ENCODE measurements at regions not wholly inside any gene's neighbourhood (a gene's known extent, or its start where the extent isn't known, plus 50 kb on each side); places are given as distances from the start of the nearest gene placed in this dataset.

GRCh38 chrY:7979770-7980169 is 1068.2 kb upstream of the AMELY start:
- Histone ChIP-seq H3K9me3 (no peaks in the 10 kb centered on the region), H3K27ac (no peak overlapping the region), H3K4me3 (no peak overlapping the region), H3K4me1 (no peaks in the 10 kb centered on the region), H3K36me3 (no peaks in the 10 kb centered on the region), H3K27me3 (no peaks in the 10 kb centered on the region)
- TF ChIP-seq, protein P1, sequence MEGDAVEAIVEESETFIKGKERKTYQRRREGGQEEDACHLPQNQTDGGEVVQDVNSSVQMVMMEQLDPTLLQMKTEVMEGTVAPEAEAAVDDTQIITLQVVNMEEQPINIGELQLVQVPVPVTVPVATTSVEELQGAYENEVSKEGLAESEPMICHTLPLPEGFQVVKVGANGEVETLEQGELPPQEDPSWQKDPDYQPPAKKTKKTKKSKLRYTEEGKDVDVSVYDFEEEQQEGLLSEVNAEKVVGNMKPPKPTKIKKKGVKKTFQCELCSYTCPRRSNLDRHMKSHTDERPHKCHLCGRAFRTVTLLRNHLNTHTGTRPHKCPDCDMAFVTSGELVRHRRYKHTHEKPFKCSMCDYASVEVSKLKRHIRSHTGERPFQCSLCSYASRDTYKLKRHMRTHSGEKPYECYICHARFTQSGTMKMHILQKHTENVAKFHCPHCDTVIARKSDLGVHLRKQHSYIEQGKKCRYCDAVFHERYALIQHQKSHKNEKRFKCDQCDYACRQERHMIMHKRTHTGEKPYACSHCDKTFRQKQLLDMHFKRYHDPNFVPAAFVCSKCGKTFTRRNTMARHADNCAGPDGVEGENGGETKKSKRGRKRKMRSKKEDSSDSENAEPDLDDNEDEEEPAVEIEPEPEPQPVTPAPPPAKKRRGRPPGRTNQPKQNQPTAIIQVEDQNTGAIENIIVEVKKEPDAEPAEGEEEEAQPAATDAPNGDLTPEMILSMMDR (IDR thresholded peaks at IDR 0.05) = no peak
- DNase-seq (ENCODE audit: low spot score in 2 of 2) = no peak
- intact Hi-C loops (cut with DNase I; ENCODE audit: low total_unique reads) = no loop called here

DNA sequence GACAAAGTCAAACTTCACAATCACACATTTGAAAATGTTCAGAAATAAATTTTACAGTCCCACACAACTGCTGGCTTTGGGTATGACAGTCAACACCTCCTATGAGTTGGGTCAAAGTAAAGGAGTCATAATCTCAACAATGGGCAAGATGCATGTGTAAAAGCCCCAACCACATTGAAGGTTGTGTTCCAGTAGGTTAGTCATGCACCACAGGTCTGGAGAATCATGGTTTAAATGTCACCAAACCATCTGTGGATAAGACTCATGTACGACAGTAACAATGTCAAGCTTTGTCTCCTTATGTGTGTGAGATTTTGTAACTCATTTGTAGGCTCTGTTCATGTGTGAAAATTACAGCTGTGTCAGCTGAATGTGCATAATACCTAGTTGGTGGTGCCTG is 1065.7 kb upstream of the AMELY start:
- TF ChIP-seq POLR2A (IDR thresholded peaks at IDR 0.05) (no peak), POLR2AphosphoS5 (IDR thresholded peaks at IDR 0.05) (no peak)
- TF ChIP-seq, protein P1 (IDR thresholded peaks at IDR 0.05) = no peak
- Histone ChIP-seq H3K4me1 (no peaks in the 10 kb centered on the region), H3K27me3 (no peaks in the 10 kb centered on the region), H3K36me3 (no peaks in the 10 kb centered on the region), H3K9me3 (no peaks in the 10 kb centered on the region), H3K4me3 (no peak overlapping the region), H3K27ac (no peak overlapping the region)
- no peak for DNase-seq (ENCODE audit: low spot score in 2 of 2)
- intact Hi-C loops (cut with DNase I; ENCODE audit: low total_unique reads) = no loop called here

DNA sequence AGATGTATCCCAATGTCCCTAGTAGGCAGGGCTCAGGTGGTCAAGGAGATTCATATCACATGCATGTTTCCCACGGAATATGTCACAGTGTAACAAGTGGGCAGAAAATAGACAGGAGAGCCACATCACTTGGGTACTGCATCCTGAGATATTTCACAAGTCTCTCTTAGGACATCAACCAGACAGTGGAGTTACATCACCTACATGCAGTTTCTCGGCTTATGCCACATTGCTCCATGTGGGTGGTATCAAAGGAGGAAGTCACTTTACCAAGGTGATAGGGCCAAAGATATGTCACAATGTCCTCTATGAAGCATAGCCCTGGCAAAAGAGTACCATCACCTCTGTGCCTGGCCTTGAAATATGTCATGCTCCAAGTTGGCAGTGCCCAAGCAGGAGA is 1056.7 kb upstream of the AMELY start:
- H3K4me1 ChIP-seq = no peaks in the 10 kb centered on the region
- no peak overlapping the region for H3K27ac ChIP-seq
- intact Hi-C loops (cut with DNase I; ENCODE audit: low total_unique reads) = no loop called here
- no peaks in the 10 kb centered on the region for H3K27me3 ChIP-seq
- H3K9me3 ChIP-seq = no peaks in the 10 kb centered on the region
- DNase-seq (ENCODE audit: low spot score in 2 of 2) = no peak
- no peak overlapping the region for H3K4me3 ChIP-seq
- no peak for TF ChIP-seq POLR2A (IDR thresholded peaks at IDR 0.05)
- no peak for TF ChIP-seq POLR2AphosphoS5 (IDR thresholded peaks at IDR 0.05)
- TF ChIP-seq, protein P1 (IDR thresholded peaks at IDR 0.05) = no peak
- H3K36me3 ChIP-seq = no peaks in the 10 kb centered on the region

- Histone ChIP-seq H3K4me3 (no peak overlapping the region), H3K4me1 (no peaks in the 10 kb centered on the region), H3K9me3 (no peaks in the 10 kb centered on the region), H3K27ac (no peak overlapping the region), H3K36me3 (no peaks in the 10 kb centered on the region), H3K27me3 (no peaks in the 10 kb centered on the region)
- intact Hi-C loops (cut with DNase I; ENCODE audit: low total_unique reads) = no loop called here
- DNase-seq (ENCODE audit: low spot score in 2 of 2) = no peak
- TF ChIP-seq, protein P1 (IDR thresholded peaks at IDR 0.05) = no peak
- no peak for TF ChIP-seq POLR2AphosphoS5 (IDR thresholded peaks at IDR 0.05)
- TF ChIP-seq POLR2A (IDR thresholded peaks at IDR 0.05) = no peak
These were observed 1055.4 kb upstream of the AMELY start for GRCh38 chrY:7966916-7967315.

DNA sequence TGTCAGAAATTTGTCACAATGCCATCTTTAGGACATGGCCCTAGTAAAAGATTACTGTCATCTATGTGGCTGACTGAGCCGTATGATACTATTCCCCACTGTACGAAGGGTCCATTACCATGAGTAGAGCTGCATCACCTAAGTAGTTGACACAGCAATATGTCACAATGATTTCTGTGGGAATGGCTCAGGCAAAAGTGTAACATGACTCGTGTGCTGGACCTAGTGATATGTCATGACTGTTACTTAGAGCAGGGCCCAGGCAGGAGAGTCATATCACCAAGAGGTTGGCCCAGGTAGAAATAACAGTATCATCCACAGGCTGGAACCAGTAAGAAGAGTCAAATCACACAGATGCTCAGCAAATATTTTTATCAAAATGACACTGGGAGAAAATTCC is 1051.8 kb upstream of the AMELY start:
- intact Hi-C loops (cut with DNase I; ENCODE audit: low total_unique reads) = no loop called here
- DNase-seq (ENCODE audit: low spot score in 2 of 2) = no peak
- Histone ChIP-seq H3K4me1 (no peaks in the 10 kb centered on the region), H3K9me3 (no peaks in the 10 kb centered on the region), H3K27ac (no peak overlapping the region), H3K4me3 (no peak overlapping the region), H3K36me3 (no peaks in the 10 kb centered on the region), H3K27me3 (no peaks in the 10 kb centered on the region)
- no peak for TF ChIP-seq POLR2A (IDR thresholded peaks at IDR 0.05)
- no peak for TF ChIP-seq POLR2AphosphoS5 (IDR thresholded peaks at IDR 0.05)
- TF ChIP-seq, protein P1 (IDR thresholded peaks at IDR 0.05) = no peak

Measured in breast epithelium (tissue), 4 donors.